Fibroblast of lung (primary cell): ENCODE measurements at regions not wholly inside any gene's neighbourhood (a gene's known extent, or its start where the extent isn't known, plus 50 kb on each side); places are given as distances from the start of the nearest gene placed in this dataset.

ENCODE experiments used
- EZH2 ChIP-seq: IDR thresholded peaks from 2 replicates; pipeline ENCODE4 v1.5.1; 2012; ENCODE audit warnings: low read length, control low read depth, mild to moderate bottlenecking; ENCODE audit errors: missing control alignments
- TF ChIP-seq, protein P1 (sequence below), 2 donors: IDR thresholded peaks in 1 of 2; conservative IDR thresholded peaks in 1 of 2; 1 replicate in 1 of 2; 2 replicates in 1 of 2; pipeline ENCODE4 v1.5.1; 2011 to 2012; ENCODE audit warnings: low read length in 2 of 2, control low read depth in 1 of 2, inconsistent platforms in 1 of 2, low read depth in 1 of 2, mild to moderate bottlenecking in 1 of 2

DNA sequence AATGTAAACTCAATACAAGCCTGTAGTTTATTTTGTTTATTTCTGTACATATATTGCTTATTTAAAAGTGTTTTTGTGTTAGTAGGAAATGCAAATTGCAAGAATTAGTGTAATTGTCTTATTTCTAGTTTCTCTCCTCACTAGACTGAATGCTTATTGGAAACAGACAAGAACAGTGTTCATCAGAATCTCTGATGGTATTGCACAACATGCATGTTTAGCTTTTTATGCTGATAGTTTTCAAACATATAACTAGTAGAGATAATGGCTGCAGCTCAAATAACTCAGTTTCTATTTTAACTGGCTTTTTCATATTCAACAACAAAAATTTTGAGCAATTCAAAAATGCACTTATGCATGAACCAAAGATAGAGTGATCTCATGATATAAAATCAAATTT lies 68.8 kb upstream of the HTR4 start:
- TF ChIP-seq, protein P1, sequence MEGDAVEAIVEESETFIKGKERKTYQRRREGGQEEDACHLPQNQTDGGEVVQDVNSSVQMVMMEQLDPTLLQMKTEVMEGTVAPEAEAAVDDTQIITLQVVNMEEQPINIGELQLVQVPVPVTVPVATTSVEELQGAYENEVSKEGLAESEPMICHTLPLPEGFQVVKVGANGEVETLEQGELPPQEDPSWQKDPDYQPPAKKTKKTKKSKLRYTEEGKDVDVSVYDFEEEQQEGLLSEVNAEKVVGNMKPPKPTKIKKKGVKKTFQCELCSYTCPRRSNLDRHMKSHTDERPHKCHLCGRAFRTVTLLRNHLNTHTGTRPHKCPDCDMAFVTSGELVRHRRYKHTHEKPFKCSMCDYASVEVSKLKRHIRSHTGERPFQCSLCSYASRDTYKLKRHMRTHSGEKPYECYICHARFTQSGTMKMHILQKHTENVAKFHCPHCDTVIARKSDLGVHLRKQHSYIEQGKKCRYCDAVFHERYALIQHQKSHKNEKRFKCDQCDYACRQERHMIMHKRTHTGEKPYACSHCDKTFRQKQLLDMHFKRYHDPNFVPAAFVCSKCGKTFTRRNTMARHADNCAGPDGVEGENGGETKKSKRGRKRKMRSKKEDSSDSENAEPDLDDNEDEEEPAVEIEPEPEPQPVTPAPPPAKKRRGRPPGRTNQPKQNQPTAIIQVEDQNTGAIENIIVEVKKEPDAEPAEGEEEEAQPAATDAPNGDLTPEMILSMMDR (conservative IDR thresholded peaks at IDR 0.05 in 1 of 2, IDR thresholded peaks at IDR 0.05 in 1 of 2; ENCODE audit: low read depth in 1 of 2, low read length in 2 of 2): no peak
- TF ChIP-seq EZH2: no peak
